SK-N-SH treated with all-trans-retinoic acid at 6 μM for 48 hours (cell line): ENCODE measurements at regions not wholly inside any gene's neighbourhood (a gene's known extent, or its start where the extent isn't known, plus 50 kb on each side); places are given as distances from the start of the nearest gene placed in this dataset.

Experiments
- ATAC-seq: fragments of 200-7000 bp; cut with Tn5 transposase; 3 replicates; pipeline ENCODE4 v1.9.1; 2020; ENCODE audit warnings: mild to moderate bottlenecking, moderate library complexity
- ARNTL ChIP-seq: fragments of 450-650 bp; formaldehyde crosslinking; IDR thresholded peaks from 2 replicates; pipeline ENCODE4 v1.5.0; 2020; ENCODE audit warnings: low read depth, mild to moderate bottlenecking, moderate library complexity, borderline replicate concordance
- BACH2 ChIP-seq: fragments of 250-450 bp; sonication (Bioruptor Pico); IDR thresholded peaks from 2 replicates; pipeline ENCODE4 v1.9.0; 2021; ENCODE audit warnings: mild to moderate bottlenecking, borderline replicate concordance
- CREB5 ChIP-seq: fragments of 250-450 bp; sonication (Bioruptor Pico); IDR thresholded peaks from 2 replicates; pipeline ENCODE4 v1.5.1; 2020; ENCODE audit warnings: low read depth, mild to moderate bottlenecking, moderate library complexity
- CSDC2 ChIP-seq: fragments of 250-450 bp; sonication (Bioruptor Pico); IDR thresholded peaks from 2 replicates; pipeline ENCODE4 v1.5.0; 2020; ENCODE audit warnings: mild to moderate bottlenecking, moderate library complexity
- CSRNP3 ChIP-seq: fragments of 250-450 bp; sonication (Bioruptor Pico); IDR thresholded peaks from 2 replicates; pipeline ENCODE4 v1.5.1; 2021; ENCODE audit warnings: mild to moderate bottlenecking, moderate library complexity
- GLIS3 ChIP-seq: fragments of 250-450 bp; sonication (Bioruptor Pico); IDR thresholded peaks from 2 replicates; pipeline ENCODE4 v1.5.0; 2020; ENCODE audit warnings: mild to moderate bottlenecking, moderate library complexity
- ISL1 ChIP-seq: fragments of 250-450 bp; sonication (Bioruptor Pico); IDR thresholded peaks from 2 replicates; pipeline ENCODE4 v2.1.2; 2022; ENCODE audit warnings: mild to moderate bottlenecking, moderate library complexity
- OSR1 ChIP-seq: fragments of 250-450 bp; sonication (Bioruptor Pico); IDR thresholded peaks from 2 replicates; pipeline ENCODE4 v1.8.0; 2022; ENCODE audit warnings: moderate library complexity, mild to moderate bottlenecking, inconsistent platforms
- PATZ1 ChIP-seq: fragments of 250-450 bp; sonication (Bioruptor Pico); IDR thresholded peaks from 2 replicates; pipeline ENCODE4 v1.8.0; 2020; ENCODE audit warnings: mild to moderate bottlenecking, moderate library complexity, borderline replicate concordance
- POU6F1 ChIP-seq: fragments of 250-450 bp; sonication (Bioruptor Pico); IDR thresholded peaks from 2 replicates; pipeline ENCODE4 v1.8.0; 2021; ENCODE audit warnings: low read depth, mild to moderate bottlenecking, moderate library complexity, borderline replicate concordance
- PPARA ChIP-seq: fragments of 250-450 bp; sonication (Bioruptor Pico); IDR thresholded peaks from 2 replicates; pipeline ENCODE4 v1.5.0; 2020; ENCODE audit warnings: mild to moderate bottlenecking, borderline replicate concordance
- RARB ChIP-seq: fragments of 250-450 bp; sonication (Bioruptor Pico); IDR thresholded peaks from 2 replicates; pipeline ENCODE4 v1.8.0; 2021; ENCODE audit warnings: mild to moderate bottlenecking, moderate library complexity
- SNAI2 ChIP-seq: fragments of 250-450 bp; sonication (Bioruptor Pico); IDR thresholded peaks from 2 replicates; pipeline ENCODE4 v1.5.0; 2020; ENCODE audit warnings: mild to moderate bottlenecking, moderate library complexity
- TCF4 ChIP-seq: fragments of 250-450 bp; sonication (Bioruptor Pico); IDR thresholded peaks from 2 replicates; pipeline ENCODE4 v1.8.0; 2021; ENCODE audit warnings: mild to moderate bottlenecking, moderate library complexity, borderline replicate concordance
- TOX ChIP-seq: fragments of 250-450 bp; sonication (Bioruptor Pico); IDR thresholded peaks from 2 replicates; pipeline ENCODE4 v1.8.0; 2021; ENCODE audit warnings: mild to moderate bottlenecking, moderate library complexity, borderline replicate concordance
- TSHZ2 ChIP-seq: fragments of 250-450 bp; sonication (Bioruptor Pico); IDR thresholded peaks from 2 replicates; pipeline ENCODE4 v1.5.0; 2020; ENCODE audit warnings: mild to moderate bottlenecking, moderate library complexity
- ZC3H10 ChIP-seq: fragments of 250-450 bp; sonication (Bioruptor Pico); IDR thresholded peaks from 2 replicates; pipeline ENCODE4 v1.5.1; 2021; ENCODE audit warnings: mild to moderate bottlenecking, moderate library complexity
- ZFP30 ChIP-seq: fragments of 450-650 bp; formaldehyde crosslinking; IDR thresholded peaks from 2 replicates; pipeline ENCODE4 v1.5.0; 2022; ENCODE audit warnings: mild to moderate bottlenecking, moderate library complexity
- ZNF70 ChIP-seq: fragments of 450-650 bp; formaldehyde crosslinking; IDR thresholded peaks from 2 replicates; pipeline ENCODE4 v1.5.0; 2020; ENCODE audit warnings: mild to moderate bottlenecking, moderate library complexity

GRCh38 chr9:96129747-96130146 lies 172.2 kb downstream of the HSD17B3 start:
- ATAC-seq: no peak
- TF ChIP-seq ZC3H10 (CRISPR knock-in tag) (no peak), ARNTL (CRISPR knock-in tag) (no peak), SNAI2 (CRISPR knock-in tag) (no peak), CSRNP3 (no peak), PATZ1 (CRISPR knock-in tag) (no peak), POU6F1 (CRISPR knock-in tag) (no peak), GLIS3 (no peak), ISL1 (CRISPR knock-in tag) (no peak), TCF4 (CRISPR knock-in tag) (no peak), TSHZ2 (CRISPR knock-in tag) (no peak), TOX (no peak), BACH2 (CRISPR knock-in tag) (no peak), ZFP30 (no peak), OSR1 (CRISPR knock-in tag) (no peak)

GRCh38 chr9:96128880-96129279 lies 173.1 kb downstream of the HSD17B3 start:
- ATAC-seq: no peak
- TF ChIP-seq POU6F1 (CRISPR knock-in tag) (no peak), BACH2 (CRISPR knock-in tag) (no peak), SNAI2 (CRISPR knock-in tag) (no peak), OSR1 (CRISPR knock-in tag) (no peak), RARB (CRISPR knock-in tag) (no peak), PPARA (no peak), ZNF70 (CRISPR knock-in tag) (no peak), TOX (no peak), CREB5 (CRISPR knock-in tag) (no peak), PATZ1 (CRISPR knock-in tag) (no peak), TCF4 (CRISPR knock-in tag) (no peak), GLIS3 (no peak), ARNTL (CRISPR knock-in tag) (no peak), TSHZ2 (CRISPR knock-in tag) (no peak), ZFP30 (no peak), CSDC2 (CRISPR knock-in tag) (no peak)
